ENCODE measurements at regions not wholly inside any gene's neighbourhood (a gene's known extent, or its start where the extent isn't known, plus 50 kb on each side); places are given as distances from the start of the nearest gene placed in this dataset.
"Not testable (repeated sequence)": the region's sequence is repeated elsewhere in the genome, so short reads cannot be mapped to it uniquely, and the experiment has no call there.

DNA sequence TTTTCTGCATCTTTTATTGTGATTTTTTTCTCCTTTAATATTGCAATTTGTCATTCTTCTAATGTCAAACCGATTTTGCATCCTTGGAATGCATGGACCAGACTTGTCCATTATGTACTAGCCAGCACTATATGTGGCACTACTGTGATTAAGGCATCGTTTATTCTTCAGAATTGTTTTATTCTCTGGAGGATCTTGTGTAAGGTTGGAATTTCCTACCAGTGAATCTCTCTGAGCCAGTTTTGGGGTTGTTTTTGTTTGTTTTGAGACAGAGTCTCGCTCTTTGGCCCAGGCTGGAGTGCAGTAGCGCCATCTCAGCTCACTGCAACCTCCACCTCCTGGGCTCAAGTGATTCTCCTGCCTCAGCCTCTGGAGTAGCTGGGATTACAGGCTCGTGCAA is 58.5 kb downstream of the IGLL5 start:
- no peak for DNase-seq

DNA sequence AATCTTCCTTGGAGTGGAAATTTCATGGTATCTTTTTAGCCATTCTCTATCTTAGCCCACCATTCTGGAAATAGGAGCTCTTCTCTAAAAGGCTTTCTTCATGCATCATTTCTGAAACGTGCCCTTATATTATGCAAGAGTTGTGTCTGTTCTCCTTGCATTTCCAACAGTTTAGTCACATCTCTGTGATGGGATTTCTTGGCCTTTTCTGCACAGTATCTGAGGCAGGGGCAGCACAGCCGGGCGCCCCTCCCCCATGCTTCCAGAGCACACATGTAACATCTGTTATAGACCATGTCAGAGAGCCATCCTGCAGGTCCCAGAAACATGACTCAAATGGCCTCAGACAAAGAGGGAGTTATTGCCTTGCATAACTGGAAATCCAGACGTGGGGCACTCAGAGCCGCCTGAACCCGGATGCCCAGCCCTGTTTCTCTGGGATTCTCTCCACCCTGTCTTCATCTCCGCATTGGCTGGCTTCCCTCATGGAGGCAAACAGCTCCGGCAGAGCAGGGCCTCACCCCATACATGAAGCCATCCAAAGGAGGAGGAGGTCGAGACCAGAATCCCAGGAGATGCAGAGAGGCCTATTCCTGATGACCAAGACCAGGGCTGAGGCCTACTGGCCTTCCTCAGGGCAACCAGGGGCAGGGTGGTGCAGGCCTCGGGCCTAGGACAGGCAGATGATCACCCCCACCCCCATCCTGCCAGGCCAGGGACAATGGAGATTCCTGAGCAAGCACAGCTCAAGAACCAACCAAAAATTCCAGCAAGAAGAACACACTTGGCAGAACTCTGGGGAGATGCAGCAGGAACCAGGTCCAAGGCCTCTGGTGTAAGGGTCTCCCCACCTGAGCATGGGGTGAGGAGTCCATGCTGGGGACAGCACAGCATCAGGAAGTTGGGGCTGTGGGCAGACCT is 61.3 kb downstream of the IGLL5 start:
- DNase-seq = no peak

DNA sequence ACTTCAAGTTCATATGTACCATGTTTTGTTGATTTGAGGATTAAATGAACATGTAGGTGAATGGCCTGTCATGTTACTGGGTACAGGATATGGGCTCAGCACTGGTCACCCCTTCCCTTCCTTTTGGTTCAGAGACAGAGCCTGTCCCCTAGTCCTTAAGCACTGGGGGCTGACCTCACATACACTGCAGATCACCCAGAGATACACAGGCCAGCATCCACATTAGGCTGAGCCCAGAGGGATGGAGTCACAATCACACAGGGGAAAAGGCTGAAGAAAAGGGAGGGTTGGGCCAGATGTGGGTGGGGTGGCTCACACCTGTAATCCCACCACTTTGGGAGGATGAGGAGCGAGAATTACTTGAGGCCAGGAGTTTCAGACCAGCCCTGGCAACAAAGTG is 62.3 kb downstream of the IGLL5 start:
- DNase-seq = no peak

DNA sequence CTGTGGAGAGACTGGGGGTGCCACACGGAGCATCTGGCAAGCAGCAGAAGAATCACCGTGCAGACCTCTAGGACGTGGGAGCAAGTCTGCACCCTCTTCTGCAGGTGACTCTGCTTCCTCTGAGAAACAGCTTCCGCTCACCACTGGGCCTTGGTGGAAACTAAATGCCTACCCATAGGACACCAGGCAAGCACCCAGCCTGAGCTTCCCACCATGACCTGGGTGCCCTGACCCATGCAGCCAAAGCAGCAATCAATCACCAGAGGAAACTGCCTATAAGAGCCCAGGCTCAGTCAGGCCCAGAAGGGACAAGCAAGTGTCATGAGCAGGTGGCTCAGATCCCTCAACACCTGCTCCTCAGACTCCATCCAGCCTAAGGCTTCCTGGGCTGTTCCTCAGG is 63.4 kb downstream of the IGLL5 start:
- no peak for DNase-seq

DNA sequence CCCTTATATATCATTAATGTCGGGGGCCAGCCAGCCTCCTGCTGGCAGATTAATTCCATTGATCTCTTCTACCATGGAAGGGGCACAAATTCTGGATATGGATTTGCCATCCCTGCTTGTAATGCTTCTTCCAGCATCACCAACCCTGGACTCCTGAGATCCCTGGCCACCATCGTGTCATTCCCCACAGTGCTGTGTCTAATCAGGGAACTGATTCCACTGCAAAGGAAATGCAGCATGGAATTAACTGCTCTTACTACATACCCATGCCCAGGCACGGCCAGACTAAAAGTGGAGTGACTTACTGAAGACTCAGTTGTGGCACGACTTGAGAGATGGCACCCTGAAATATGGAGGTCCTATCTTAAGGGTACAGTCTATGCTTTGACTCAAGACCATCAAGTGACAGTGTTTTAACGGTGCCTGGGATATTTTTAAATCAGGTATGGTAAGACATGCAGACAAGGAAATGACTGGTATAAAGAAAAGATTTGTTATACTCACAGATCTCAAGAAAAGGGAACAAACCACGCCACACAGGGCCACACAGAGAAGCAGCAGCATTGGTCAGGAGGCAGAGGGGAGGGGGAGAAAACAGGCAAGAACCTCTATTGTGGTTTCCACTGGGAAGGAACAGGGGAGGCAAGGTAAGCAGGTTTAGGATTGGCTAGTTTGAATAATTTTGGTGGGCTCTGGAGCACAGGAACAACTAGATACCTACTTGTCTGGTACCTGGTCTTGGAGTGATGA is 65.1 kb downstream of the IGLL5 start:
- no peak for DNase-seq

DNA sequence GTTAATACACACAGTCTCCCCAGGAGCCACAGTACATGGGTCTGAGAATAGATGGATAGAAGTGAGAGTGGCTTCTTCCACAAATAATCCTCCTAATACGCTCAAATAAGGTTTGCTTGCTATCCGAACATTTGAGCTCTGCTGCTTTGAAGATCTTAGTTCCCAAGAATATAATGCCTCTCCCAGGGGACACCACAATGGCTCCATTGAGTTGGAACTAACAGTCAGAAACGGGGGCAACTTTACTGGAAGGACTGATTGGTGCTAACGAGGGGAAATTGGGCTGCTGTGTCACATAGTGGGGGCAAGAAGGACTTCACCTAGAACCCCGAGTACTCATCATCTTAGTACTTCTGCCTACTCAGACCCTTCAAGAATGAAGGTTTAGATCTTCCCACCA is 66.2 kb downstream of the IGLL5 start:
- DNase-seq = no peak

DNA sequence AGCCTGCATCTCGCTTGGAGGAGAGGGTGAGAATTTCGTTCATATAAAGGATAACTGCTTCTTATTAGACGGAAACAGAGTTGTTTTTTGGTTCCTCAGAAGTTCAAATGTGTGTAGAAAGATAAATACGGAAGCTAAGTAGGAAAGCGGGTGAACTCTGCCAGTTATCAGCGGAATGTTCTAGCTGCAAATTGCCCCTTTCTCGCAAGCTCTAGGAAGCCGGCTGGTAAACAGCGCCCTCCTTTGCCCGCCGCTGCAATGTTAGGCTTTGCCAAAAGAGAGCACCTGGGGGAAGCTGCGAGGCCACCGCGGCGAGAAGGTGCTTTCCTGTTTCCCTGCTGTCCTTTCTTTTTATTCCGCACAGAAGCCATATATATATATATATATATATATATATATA is 67.0 kb downstream of the IGLL5 start:
- no peak for DNase-seq

DNA sequence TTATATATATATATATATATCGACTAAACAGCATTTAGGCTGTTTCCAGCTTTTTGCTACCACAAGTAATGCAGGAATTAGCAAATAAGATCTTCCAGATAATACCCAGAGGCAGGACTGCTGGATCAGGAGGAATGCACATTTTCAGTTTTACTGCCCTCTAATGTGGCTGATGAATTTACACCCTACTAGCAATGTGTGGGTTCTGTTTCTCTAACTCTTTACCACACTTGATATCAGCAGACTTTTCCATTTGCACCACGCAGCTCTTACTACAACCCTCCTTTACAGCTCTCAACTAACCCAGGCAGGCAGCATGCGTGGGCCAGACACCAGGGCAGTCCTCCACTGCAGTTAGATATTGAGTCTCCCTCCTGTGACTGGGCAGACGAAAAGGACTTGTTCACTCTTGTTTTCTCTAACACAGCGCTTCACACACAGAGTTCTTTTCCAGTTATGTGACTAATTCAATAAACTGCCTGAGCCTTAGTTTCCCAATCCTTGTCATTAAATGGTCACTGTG is 67.7 kb downstream of the IGLL5 start:
- DNase-seq = no peak

DNA sequence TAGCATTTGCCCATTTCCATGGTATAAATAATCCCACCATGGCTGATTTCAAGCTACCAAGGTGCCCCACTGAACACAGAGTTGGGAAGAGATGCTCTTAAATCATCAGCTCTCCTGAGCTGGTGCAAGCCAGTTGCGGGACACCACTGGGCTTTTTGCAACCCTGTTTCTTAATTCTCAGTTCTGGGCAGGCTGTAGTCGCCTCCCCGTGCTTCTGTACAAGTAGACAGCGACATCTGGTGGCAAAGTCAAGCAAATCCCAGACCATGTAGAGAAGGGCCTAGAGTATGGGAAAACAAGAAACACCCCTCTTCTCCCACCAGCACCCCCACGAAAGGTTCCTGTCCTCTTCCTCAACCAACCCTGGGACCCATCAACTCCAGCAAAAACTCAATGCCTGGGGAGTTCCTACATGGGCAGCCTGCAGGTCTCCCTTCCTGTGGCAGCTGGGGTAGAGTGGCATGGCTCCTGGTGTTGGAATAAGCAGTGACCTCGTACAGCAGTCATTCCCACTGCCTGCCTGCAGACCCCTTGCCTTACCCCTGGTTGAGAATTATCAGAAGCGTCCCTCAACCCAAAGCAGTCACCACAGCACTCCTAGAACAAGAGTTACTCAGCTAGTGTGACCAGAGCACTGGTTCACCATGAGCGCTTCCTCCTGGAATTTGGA is 68.4 kb downstream of the IGLL5 start:
- peak; percentile 60 for DNase-seq

DNA sequence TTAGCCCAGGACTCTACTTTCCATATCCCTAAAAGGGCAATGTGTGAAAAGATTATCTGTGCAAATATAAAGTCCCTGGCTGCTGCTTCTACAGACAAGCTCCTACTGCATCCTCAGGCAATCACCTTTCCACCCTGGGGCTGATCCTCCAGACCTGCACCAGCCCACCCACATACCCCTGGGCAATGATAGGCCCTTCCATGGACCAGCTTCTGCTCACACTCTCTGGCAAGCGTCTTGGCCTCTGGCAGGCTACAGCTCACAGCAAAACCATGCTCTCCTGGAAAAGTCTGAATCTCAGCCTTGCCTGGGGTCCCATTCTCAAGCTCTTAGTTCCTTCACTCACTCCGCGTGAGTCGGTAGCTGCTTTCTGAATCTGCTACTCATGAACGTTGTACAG is 69.5 kb downstream of the IGLL5 start:
- no peak for DNase-seq

DNA sequence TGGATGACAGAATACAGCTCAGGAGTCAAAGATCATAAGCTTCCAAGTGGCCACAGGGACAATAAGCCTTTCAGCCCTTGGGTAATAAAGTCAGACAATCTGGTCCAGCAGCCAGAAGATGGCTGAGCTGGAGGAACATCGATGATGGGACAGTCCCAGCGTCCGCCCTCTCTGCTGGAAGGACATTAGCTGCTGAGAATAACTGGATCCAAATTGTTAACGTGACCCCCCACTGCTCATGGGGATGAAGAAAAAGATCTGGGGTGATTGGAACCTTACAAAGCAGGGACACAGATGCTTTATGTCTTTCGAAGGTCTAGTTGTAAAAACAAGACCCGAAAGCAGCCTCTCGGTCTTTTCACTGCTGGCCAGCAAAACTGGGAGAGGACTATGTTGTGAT is 71.0 kb downstream of the IGLL5 start:
- no peak for DNase-seq

DNA sequence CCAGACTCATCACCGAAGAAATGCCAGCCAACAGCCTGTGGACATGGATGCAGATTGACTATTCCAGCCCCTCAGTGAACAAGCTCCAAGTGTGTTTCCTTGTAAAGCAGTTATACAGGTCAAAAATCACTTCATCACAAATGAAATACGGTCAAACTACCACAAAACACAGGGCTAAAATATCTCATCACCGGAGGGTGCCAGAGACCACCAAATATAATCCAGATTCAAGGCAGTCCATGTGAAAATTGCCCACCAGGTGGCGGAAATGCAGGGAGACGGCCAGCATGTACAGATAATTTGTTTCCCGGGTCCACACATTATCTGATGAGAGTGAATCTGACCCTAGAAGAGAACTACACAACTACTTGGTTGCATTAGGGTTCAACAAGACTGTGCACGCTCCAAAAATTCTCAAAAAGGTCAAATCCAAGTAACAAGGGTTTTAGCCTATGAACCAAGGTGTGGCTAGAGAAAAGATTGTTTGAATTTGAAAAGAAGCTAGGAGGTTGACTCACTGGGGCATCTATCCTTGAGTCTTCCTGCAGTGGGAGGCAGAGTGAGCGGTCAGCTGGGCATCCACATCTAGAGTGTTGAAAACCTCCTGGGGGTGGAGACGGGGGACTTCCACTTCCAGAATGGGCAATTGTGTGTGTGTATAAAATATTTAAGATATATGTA is 71.7 kb downstream of the IGLL5 start:
- DNase-seq = peak; percentile 74

DNA sequence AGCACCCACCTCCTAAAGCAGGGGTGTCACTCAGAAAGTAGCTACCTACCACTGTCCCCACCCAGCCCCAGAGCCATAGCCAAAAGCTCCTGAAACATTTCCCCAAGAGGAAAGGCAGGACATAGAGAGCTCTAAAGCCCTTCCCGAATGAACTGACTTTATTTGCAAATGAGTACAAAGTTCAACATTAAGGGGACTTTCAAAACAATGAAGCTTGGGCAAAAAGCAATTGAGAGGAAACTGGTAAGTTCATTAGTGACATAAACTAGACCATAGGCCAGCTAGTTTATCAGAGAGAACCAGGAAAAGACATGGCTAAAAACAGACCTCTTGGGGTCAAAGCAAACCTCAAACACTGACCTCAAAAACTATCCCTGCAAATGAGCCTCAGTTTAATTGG is 72.7 kb downstream of the IGLL5 start:
- no peak for DNase-seq

DNA sequence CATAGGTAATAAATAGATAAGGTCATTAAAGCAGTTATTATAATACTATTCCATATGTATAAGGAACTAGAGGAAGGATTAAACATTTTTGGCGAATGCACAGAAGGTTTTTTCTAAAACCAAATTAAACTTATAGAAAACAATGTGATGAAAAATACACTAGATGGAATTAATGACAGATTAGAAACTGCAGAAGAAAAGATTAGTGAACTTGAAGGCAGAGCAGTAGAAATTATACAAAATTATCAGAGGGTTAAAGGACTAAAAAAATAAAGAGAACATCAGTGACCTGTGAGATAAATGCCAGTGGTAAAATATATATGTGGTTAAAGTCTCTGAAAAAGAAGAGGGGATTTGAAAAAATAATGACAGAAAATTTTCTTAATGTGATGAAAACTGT is 74.0 kb downstream of the IGLL5 start:
- no peak for DNase-seq

DNA sequence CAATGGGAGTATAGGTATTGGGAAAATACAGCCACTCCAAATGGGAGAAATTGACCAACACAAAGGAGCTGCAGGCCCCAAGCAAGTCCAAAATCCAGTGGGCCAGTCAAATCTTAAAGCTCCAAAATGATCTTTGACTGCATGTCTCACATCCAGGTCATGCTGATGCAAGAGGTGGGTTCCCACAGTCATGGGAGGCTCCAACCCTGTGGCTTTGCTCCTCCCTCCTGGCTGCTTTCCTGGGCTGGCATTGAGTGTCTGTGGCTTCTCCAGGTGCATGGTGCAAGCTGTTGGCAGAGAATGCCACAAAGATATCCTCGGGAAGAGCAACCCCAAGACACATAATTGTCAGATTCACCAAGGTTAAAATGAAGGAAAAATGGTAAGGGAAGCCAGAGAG is 80.8 kb downstream of the IGLL5 start:
- no peak for DNase-seq

DNA sequence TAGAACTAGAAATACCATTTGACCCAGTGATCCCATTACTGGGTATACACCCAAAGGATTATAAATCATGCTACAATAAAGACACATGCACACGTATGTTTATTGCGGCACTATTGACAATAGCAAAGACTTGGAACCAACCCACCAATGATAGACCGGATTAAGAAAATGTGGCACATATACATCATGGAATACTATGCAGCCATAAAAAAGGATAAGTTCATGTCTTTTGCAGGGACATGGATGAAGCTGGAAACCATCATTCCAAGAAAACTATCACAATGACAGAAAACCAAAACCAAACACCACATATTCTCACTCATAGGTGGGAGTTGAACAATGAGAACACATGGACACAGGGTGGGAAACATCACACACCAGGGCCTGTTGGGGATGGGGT is 85.0 kb downstream of the IGLL5 start:
- not testable (repeated sequence) for DNase-seq

DNA sequence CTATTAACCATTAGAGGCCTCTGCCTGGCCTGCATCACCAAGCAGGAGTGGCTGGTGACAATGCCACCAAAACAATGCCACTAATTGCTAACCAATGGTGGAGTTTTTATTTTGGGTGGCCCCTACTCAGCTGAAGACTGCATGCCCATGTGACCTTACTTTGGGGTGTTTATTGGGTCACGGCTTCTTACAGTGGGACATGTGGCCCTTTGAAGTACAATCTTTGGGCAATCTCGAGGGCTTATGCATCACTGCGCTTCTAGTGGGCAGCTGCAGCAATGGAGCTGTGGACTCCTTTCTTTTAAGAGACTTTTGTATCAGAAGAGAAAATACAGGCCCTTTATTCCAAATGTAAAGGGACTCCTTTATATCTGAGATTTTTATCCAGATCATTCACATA is 85.7 kb downstream of the IGLL5 start:
- DNase-seq = no peak

DNA sequence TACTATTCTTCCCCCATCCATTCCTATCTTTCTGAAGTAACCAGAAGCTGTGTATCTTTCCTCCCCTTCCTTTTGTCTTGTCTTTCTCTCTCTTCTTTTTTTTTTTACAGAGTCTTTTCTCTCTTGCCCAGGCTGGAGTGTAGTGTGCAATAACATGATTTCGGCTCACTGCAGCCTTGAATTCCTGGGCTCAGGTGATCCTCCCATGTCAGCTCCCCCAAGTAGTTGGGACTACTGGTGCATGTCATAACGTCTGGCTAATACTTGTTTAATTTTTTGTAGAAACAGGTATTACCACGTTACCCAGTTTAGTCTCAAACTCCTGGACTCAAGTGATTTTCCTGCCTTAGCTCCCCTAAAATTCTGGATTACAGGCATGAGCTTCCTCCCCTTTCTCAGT is 86.5 kb downstream of the IGLL5 start:
- no peak for DNase-seq

DNA sequence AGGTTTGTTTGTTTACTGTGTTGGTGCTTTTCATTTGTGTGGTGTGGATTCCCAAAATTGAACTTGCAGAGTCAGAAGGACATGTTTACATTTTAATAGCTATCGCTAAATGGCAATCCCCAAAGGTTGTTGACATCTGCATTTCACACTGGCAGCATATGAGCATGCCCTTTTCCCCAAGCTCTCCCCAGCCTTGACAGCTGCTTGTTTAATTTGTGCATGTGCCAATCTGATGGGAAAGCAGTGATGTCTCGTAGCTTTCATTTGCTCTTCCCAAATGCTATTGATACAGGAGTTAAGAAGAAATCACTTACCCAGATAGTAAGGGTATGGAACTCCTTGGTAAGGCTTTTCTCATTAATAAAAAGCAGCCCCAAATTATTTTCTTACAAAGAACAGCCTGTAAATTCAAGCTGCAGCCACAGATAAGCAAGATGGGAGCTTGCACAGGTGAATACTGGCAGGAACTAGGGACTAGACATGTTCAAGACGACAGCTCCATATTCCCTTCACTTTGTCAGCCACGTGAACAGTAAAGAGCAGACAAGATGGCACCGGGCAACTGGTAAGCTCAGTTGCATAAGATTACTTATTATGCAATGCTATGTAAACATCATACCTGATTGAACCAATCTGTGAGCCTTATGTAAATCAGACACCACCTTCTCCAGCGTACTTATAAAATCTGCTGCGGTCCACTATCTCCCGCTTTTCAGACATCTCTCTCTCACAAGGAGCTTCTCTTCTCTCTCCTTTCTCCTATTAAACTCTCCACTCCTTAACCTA is 87.4 kb downstream of the IGLL5 start:
- no peak for DNase-seq

DNA sequence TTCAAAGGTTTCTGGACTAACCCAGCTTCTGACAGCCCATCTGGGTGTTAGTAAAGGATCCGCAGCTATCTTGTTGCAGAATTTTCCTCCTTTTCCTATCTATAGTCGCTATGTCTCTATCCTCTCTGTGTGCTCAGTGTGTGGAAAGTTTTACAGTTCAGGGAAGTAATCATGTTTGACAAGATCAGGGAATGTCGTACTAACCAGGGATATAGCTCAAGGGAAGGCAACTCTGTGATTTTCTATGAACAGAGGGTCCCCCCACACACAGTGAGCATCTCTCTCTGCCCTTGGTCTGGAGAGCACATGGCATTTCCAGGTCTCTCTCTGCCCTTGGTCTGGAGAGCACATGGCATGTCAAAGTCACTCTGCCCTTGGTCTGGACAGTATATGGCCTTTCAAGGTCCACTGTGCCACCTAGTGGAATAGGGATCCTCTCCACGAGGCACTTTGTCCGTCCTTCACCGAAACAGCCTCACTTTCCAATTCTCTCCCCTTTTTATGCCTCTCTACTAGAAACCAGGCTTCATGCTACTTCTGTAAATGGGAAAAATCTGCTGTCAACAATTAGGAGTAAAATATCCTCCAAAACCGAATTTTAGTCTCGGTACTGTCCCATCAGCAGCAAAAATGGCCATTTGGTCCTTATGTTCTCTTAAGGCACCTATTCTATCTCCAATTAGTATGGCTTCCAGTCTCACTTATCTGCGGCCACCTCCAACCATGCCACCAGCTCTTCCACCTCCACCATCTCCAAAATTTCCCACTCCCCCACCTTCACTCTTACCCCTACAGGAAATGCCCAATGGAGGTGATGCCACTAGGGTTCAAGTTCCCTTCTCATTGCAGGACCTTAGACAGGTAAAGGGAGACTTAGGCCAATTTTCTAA is 88.7 kb downstream of the IGLL5 start:
- DNase-seq = no peak
